ENCODE measurements at regions not wholly inside any gene's neighbourhood (a gene's known extent, or its start where the extent isn't known, plus 50 kb on each side); places are given as distances from the start of the nearest gene placed in this dataset.

DNA sequence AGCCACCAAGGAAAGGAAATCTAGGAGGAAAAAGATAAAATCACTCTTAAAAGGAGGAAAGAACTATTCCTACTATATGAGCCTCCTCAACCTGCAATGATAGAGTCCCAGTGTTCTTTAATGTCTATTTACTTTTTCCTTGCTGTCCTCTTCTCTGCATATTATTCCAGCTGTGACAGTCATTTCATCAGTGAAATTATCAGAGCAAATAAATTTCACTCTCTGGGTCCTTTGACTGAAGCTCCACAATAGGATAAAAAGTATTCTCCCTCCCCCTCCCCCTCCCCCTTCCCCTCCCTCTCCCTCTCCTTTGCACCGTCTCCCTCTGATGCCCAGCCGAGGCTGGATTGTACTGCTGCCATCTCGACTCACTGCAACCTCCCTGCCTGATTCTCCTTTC is 107.5 kb upstream of the DPT start:
- TF ChIP-seq EZH2 (IDR thresholded peaks at IDR 0.05; ENCODE audit: borderline replicate concordance, low read depth, low read length, poor library complexity, severe bottlenecking), result no peak
- TF ChIP-seq, protein P1, sequence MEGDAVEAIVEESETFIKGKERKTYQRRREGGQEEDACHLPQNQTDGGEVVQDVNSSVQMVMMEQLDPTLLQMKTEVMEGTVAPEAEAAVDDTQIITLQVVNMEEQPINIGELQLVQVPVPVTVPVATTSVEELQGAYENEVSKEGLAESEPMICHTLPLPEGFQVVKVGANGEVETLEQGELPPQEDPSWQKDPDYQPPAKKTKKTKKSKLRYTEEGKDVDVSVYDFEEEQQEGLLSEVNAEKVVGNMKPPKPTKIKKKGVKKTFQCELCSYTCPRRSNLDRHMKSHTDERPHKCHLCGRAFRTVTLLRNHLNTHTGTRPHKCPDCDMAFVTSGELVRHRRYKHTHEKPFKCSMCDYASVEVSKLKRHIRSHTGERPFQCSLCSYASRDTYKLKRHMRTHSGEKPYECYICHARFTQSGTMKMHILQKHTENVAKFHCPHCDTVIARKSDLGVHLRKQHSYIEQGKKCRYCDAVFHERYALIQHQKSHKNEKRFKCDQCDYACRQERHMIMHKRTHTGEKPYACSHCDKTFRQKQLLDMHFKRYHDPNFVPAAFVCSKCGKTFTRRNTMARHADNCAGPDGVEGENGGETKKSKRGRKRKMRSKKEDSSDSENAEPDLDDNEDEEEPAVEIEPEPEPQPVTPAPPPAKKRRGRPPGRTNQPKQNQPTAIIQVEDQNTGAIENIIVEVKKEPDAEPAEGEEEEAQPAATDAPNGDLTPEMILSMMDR (conservative IDR thresholded peaks at IDR 0.05; ENCODE audit: low read depth, low read length), result no peak
